Lung (tissue), 11 donors: ENCODE measurements at regions not wholly inside any gene's neighbourhood (a gene's known extent, or its start where the extent isn't known, plus 50 kb on each side); places are given as distances from the start of the nearest gene placed in this dataset.

Experiments
- ATAC-seq: fragments of 200-7000 bp; cut with Tn5 transposase; one replicate; pipeline ENCODE4 v1.9.1; 2020; ENCODE audit warnings: moderate number of reproducible peaks; ENCODE audit not compliant: insufficient read depth, low FRiP score
- DNase-seq, 3 donors: peaks; one replicate each; pipeline ENCODE4 v3.0.0-alpha.2; 2013 to 2017
- H3K27ac ChIP-seq, 2 donors: one replicate each; pipeline ENCODE4 v1.5.1; 2013; ENCODE audit warnings: mild to moderate bottlenecking in 2 of 2, moderate library complexity in 2 of 2, control low read depth in 1 of 2, inconsistent platforms in 1 of 2, low read depth in 1 of 2, low read length in 1 of 2
- H3K27me3 ChIP-seq, 3 donors: one replicate each; pipeline ENCODE4 v1.5.1; 2013; ENCODE audit warnings: low read length in 2 of 3; ENCODE audit not compliant: control insufficient read depth in 3 of 3, insufficient read depth in 3 of 3
- H3K36me3 ChIP-seq, 4 donors: one replicate each; pipeline ENCODE4 v1.5.1; 2013; ENCODE audit warnings: low read length in 4 of 4, mild to moderate bottlenecking in 1 of 4, moderate library complexity in 1 of 4; ENCODE audit not compliant: control insufficient read depth in 4 of 4, insufficient read depth in 4 of 4
- H3K4me1 ChIP-seq, 5 donors: one replicate each; pipeline ENCODE4 v1.5.1; 2013; ENCODE audit warnings: low read length in 5 of 5, mild to moderate bottlenecking in 2 of 5, moderate library complexity in 1 of 5; ENCODE audit not compliant: control insufficient read depth in 5 of 5, insufficient read depth in 5 of 5
- H3K4me3 ChIP-seq: one replicate; pipeline ENCODE4 v1.5.1; 2013; ENCODE audit warnings: mild to moderate bottlenecking, control low read depth, moderate library complexity
- H3K9ac ChIP-seq, 2 donors: one replicate each; pipeline ENCODE4 v1.5.1; 2013; ENCODE audit warnings: low read length in 2 of 2, control low read depth in 1 of 2; ENCODE audit not compliant: insufficient read depth in 1 of 2
- H3K9me3 ChIP-seq, 4 donors: one replicate each; pipeline ENCODE4 v1.5.1; 2013; ENCODE audit warnings: low read length in 3 of 4, mild to moderate bottlenecking in 1 of 4, moderate library complexity in 1 of 4; ENCODE audit not compliant: control insufficient read depth in 4 of 4, insufficient read depth in 3 of 4
- CTCF ChIP-seq: IDR thresholded peaks from 2 replicates; pipeline ENCODE4 v1.5.1; 2012; ENCODE audit warnings: mild to moderate bottlenecking; ENCODE audit errors: control extremely low read depth, extremely low read depth
- WGBS, 2 donors: extraction: QIAGEN DNeasy Blood & Tissue Kit; methylation state at CpG; one replicate each; pipeline ENCODE4 v1.1.7; 2013; 5-methylcytosine and 5-hydroxymethylcytosine counted together
- donor health status: control.
- donor health status: control.
- donor health status: Bipolar disorder and iron deficiency.
- donor health status: healthy.
- donor health status: DM: yes; HTN: yes; CAD: no.

GRCh38 chr2:136572335-136572734 is 193.0 kb upstream of the THSD7B start:
- no peaks in the 10 kb centered on the region for H3K27me3 ChIP-seq
- no peaks in the 10 kb centered on the region for H3K9me3 ChIP-seq
- no peak overlapping the region for H3K27ac ChIP-seq
- H3K4me3 ChIP-seq = no peak overlapping the region
- H3K4me1 ChIP-seq = peaks cover 0 to 7% (median 0%) of the 10 kb centered on the region in 5 donors
- no peak for TF ChIP-seq CTCF
- ATAC-seq = no peak
- no peaks in the 10 kb centered on the region for H3K36me3 ChIP-seq
- DNase-seq = no peak
- WGBS, 2 donors = 59 to 64% methylated on average over 2 of the region's 2 CpGs
- H3K9ac ChIP-seq = no peak overlapping the region

- no peak for ATAC-seq
- WGBS, 2 donors = 93 to 97% methylated on average over 1 of the region's 1 CpG
- no peak overlapping the region for H3K4me3 ChIP-seq
- H3K4me1 ChIP-seq = no peaks in the 10 kb centered on the region
- no peak overlapping the region for H3K27ac ChIP-seq
- DNase-seq = no peak
- H3K9ac ChIP-seq = no peak overlapping the region
- H3K9me3 ChIP-seq = peaks cover 0 to 2% (median 0%) of the 10 kb centered on the region in 4 donors
- no peaks in the 10 kb centered on the region for H3K36me3 ChIP-seq
- no peak for TF ChIP-seq CTCF
- H3K27me3 ChIP-seq = no peaks in the 10 kb centered on the region
These were observed 208.1 kb upstream of the THSD7B start for GRCh38 chr2:136557203-136557602.

DNA sequence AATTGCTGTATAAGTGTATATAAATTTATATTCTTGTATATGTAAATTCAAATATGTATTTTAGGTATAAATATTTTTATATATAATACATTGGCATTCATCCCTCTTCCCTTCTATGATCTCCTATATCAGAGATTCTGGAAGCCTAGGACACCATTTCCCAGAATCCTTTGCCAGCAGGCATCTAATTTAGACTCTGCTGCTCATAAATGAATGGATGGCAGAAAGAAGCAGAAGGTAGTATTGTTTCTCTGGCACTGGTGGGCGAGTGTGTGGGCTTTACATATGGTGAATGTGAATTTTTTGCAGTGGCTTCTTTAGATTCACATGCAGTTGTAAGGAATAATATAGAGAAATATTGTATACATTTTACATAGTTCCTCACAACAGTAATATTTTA is 215.2 kb upstream of the THSD7B start:
- Histone ChIP-seq H3K9me3 (peaks cover 0 to 2% (median 0%) of the 10 kb centered on the region in 4 donors), H3K27me3 (no peaks in the 10 kb centered on the region), H3K4me1 (no peaks in the 10 kb centered on the region), H3K9ac (no peak overlapping the region), H3K36me3 (no peaks in the 10 kb centered on the region), H3K27ac (no peak overlapping the region), H3K4me3 (no peak overlapping the region)
- TF ChIP-seq CTCF = no peak
- 49 to 63% methylated on average over 1 of the region's 1 CpG for WGBS, 2 donors
- ATAC-seq = no peak
- DNase-seq = no peak

GRCh38 chr2:136539355-136539754 is 226.0 kb upstream of the THSD7B start:
- WGBS, 2 donors = 76 to 91% methylated on average over 5 of the region's 5 CpGs
- Histone ChIP-seq H3K27me3 (no peaks in the 10 kb centered on the region), H3K9me3 (peaks cover 0 to 2% (median 0%) of the 10 kb centered on the region in 4 donors), H3K36me3 (no peaks in the 10 kb centered on the region), H3K4me1 (no peaks in the 10 kb centered on the region), H3K27ac (no peak overlapping the region), H3K9ac (no peak overlapping the region), H3K4me3 (no peak overlapping the region)
- TF ChIP-seq CTCF = no peak
- no peak for ATAC-seq
- no peak for DNase-seq
